NCI-H2227 (cell line): ENCODE measurements at regions not wholly inside any gene's neighbourhood (a gene's known extent, or its start where the extent isn't known, plus 50 kb on each side); places are given as distances from the start of the nearest gene placed in this dataset.

ENCODE experiments used
- DNase-seq: peaks from one replicate; lab custom pipeline; 2025; ENCODE audit not compliant: unreplicated experiment; lab: John Stamatoyannopoulos, UW

- DNase-seq, result no peak
These were observed 61.2 kb downstream of the KLF6 start for GRCh38 chr10:3723766-3724165.

GRCh38 chr10:3720228-3721019, 64.6 kb downstream of the KLF6 start:
- DNase-seq, result no peak

GRCh38 chr10:3719024-3719843, 65.8 kb downstream of the KLF6 start:
- no peak for DNase-seq

GRCh38 chr10:3716093-3716492, 68.9 kb downstream of the KLF6 start:
- no peak for DNase-seq

GRCh38 chr10:3714967-3715366, 70.0 kb downstream of the KLF6 start:
- DNase-seq, result no peak

GRCh38 chr10:3714531-3714930, 70.5 kb downstream of the KLF6 start:
- DNase-seq, result no peak

- no peak for DNase-seq
These were observed 72.3 kb downstream of the KLF6 start for GRCh38 chr10:3712707-3713106.

GRCh38 chr10:3711918-3712317, 73.1 kb downstream of the KLF6 start:
- no peak for DNase-seq

- no peak for DNase-seq
These were observed 74.2 kb downstream of the KLF6 start for GRCh38 chr10:3710764-3711163.

GRCh38 chr10:3709456-3710060, 75.5 kb downstream of the KLF6 start:
- DNase-seq, result no peak

GRCh38 chr10:3708852-3709251, 76.2 kb downstream of the KLF6 start:
- DNase-seq, result no peak

GRCh38 chr10:3704565-3705325, 80.3 kb downstream of the KLF6 start:
- peak; percentile 64 for DNase-seq

GRCh38 chr10:3702569-3702968, 82.4 kb downstream of the KLF6 start:
- no peak for DNase-seq

GRCh38 chr10:3702056-3702546, 82.9 kb downstream of the KLF6 start:
- DNase-seq, result no peak

GRCh38 chr10:3701491-3701890, 83.5 kb downstream of the KLF6 start:
- no peak for DNase-seq

GRCh38 chr10:3700531-3701076, 84.4 kb downstream of the KLF6 start:
- DNase-seq, result no peak

GRCh38 chr10:3699916-3700315, 85.1 kb downstream of the KLF6 start:
- no peak for DNase-seq

GRCh38 chr10:3698312-3698711, 86.7 kb downstream of the KLF6 start:
- no peak for DNase-seq

GRCh38 chr10:3693698-3694080, 91.3 kb downstream of the KLF6 start:
- DNase-seq, result no peak

- no peak for DNase-seq
These were observed 91.8 kb downstream of the KLF6 start for GRCh38 chr10:3693022-3693697.
